OCI-LY3 (cell line): ENCODE measurements at regions not wholly inside any gene's neighbourhood (a gene's known extent, or its start where the extent isn't known, plus 50 kb on each side); places are given as distances from the start of the nearest gene placed in this dataset.

Experiments used
- H2AFZ ChIP-seq: fragments of 200-600, 300-600 bp; shearing (Covaris generic); 2 replicates; pipeline ENCODE4 v1.6.0; 2014; ENCODE audit warnings: antibody characterized with exemption, low read depth, low read length
- H3K27ac ChIP-seq: fragments of 200-600, 300-600 bp; sonication (generic); 2 replicates; pipeline ENCODE4 v1.5.1; 2014; ENCODE audit warnings: mild to moderate bottlenecking, low read length, moderate library complexity, mixed read lengths
- H3K27me3 ChIP-seq: fragments of 200-600, 300-600 bp; sonication (generic); 2 replicates; pipeline ENCODE4 v1.6.1; 2014; ENCODE audit warnings: low read depth, low read length, mixed read lengths
- H3K36me3 ChIP-seq: fragments of 200-600, 300-600 bp; sonication (generic); replicated peaks from 2 replicates; pipeline ENCODE3; 2014; ENCODE audit warnings: low read depth, low read length, mixed read lengths
- H3K4me1 ChIP-seq: fragments of 300-600, 200-600 bp; sonication (generic); 2 replicates; pipeline ENCODE4 v1.6.1; 2014; ENCODE audit warnings: low read length, mixed read lengths
- H3K4me2 ChIP-seq: fragments of 200-600, 300-600 bp; sonication (generic); 2 replicates; pipeline ENCODE4 v1.6.1; 2014; ENCODE audit warnings: low read length, mixed read lengths
- H3K4me3 ChIP-seq: fragments of 300-600, 200-600 bp; sonication (generic); 2 replicates; pipeline ENCODE4 v1.5.1; 2014; ENCODE audit warnings: antibody characterized with exemption, mild to moderate bottlenecking, low read length, moderate library complexity
- H3K79me2 ChIP-seq: fragments of 300-600, 200-600 bp; shearing (Covaris generic); 2 replicates; pipeline ENCODE4 v1.6.1; 2014; ENCODE audit warnings: mild to moderate bottlenecking, low read length, mixed read lengths
- H3K9ac ChIP-seq: fragments of 300-600, 200-600 bp; shearing (Covaris generic); 2 replicates; pipeline ENCODE4 v1.6.0; 2014; ENCODE audit warnings: mild to moderate bottlenecking, low read length, moderate library complexity
- H3K9me3 ChIP-seq: fragments of 200-600, 300-600 bp; shearing (Covaris generic); 2 replicates; pipeline ENCODE4 v1.6.1; 2014; ENCODE audit warnings: low read length, mixed read lengths; ENCODE audit not compliant: insufficient read depth
- H4K20me1 ChIP-seq: fragments of 200-600, 300-600 bp; sonication (generic); 2 replicates; pipeline ENCODE4 v1.6.1; 2016; ENCODE audit warnings: low read length, mixed read lengths; ENCODE audit not compliant: insufficient read depth
- CTCF ChIP-seq: fragments of 200-600, 300-600 bp; sonication (generic); IDR thresholded peaks from 2 replicates; pipeline ENCODE4 v1.5.1; 2014; ENCODE audit warnings: antibody characterized with exemption, low read length, low read depth
- EZH2phosphoT487 ChIP-seq: fragments of 200-600 bp; shearing (Covaris generic); IDR thresholded peaks from 2 replicates; pipeline ENCODE4 v1.6.1; 2018; ENCODE audit warnings: antibody characterized with exemption, mixed run types, low read depth

DNA sequence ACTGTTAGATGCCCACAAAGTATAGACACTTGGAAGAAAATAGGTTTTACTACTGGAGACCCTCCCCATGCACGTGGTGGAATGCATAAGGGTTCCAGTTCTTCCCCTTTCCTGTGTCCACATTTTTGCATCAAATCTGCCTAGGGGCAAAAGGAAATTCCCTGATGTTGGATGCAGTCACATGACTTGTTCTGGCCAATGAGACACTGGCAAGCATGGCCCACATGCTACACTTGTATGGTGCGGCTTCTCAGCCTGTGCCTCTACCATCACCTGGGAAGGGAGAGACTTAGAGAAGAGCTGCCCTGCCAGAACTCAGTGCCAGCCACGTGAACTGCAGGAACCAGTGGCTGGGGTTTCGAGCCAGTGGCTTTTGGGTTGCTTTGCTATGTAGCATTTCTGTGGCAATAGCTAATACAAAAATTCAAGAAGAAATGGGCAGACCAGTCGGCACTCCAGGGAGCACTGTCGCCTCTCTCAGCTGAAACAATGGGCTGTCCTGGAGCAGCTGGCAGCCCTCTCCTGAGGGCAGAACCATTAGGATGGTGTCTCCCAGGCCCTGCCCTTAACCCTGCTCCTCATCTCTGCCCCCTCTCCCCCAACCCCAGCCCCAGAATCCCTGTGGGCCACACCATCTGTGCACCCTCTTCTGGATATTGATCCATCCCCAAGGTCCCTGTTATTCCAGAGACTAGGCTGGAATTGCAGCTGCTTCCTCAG is 634.0 kb downstream of the UQCRFS1 start:
- no peaks in the 10 kb centered on the region for H3K9me3 ChIP-seq
- no peak overlapping the region for H3K9ac ChIP-seq

GRCh38 chr19:28578208-28578607 is 634.7 kb downstream of the UQCRFS1 start:
- TF ChIP-seq EZH2phosphoT487 (no peak), CTCF (no peak)
- H3K4me3 ChIP-seq = no peak overlapping the region

More for the DNA sequence above, 634.0 kb downstream of the UQCRFS1 start:
- no peak overlapping the region for H3K27ac ChIP-seq
- peaks cover 41% of the 10 kb centered on the region for H3K4me1 ChIP-seq
- H3K79me2 ChIP-seq = no peaks in the 10 kb centered on the region
- TF ChIP-seq EZH2phosphoT487 (no peak), CTCF (no peak)
- no peak overlapping the region for H2AFZ ChIP-seq
- H3K4me2 ChIP-seq = no peak overlapping the region
- H3K4me3 ChIP-seq = no peak overlapping the region
- H4K20me1 ChIP-seq = no peaks in the 10 kb centered on the region
- no peaks in the 10 kb centered on the region for H3K36me3 ChIP-seq
- no peaks in the 10 kb centered on the region for H3K27me3 ChIP-seq

GRCh38 chr19:28577666-28578065 is 635.3 kb downstream of the UQCRFS1 start:
- Histone ChIP-seq H3K4me2 (no peak overlapping the region), H2AFZ (no peak overlapping the region), H3K9me3 (no peaks in the 10 kb centered on the region), H3K79me2 (no peaks in the 10 kb centered on the region), H3K9ac (no peak overlapping the region), H3K36me3 (no peaks in the 10 kb centered on the region), H3K27ac (no peak overlapping the region), H3K4me3 (no peak overlapping the region), H4K20me1 (no peaks in the 10 kb centered on the region), H3K27me3 (no peaks in the 10 kb centered on the region), H3K4me1 (peaks cover 39% of the 10 kb centered on the region)
- TF ChIP-seq CTCF = no peak
- TF ChIP-seq EZH2phosphoT487 = no peak

More at GRCh38 chr19:28578208-28578607, 634.7 kb downstream of the UQCRFS1 start:
- Histone ChIP-seq H3K4me1 (peaks cover 41% of the 10 kb centered on the region), H2AFZ (no peak overlapping the region), H3K9me3 (no peaks in the 10 kb centered on the region), H4K20me1 (no peaks in the 10 kb centered on the region), H3K27ac (no peak overlapping the region), H3K79me2 (no peaks in the 10 kb centered on the region), H3K27me3 (no peaks in the 10 kb centered on the region), H3K9ac (no peak overlapping the region), H3K4me2 (no peak overlapping the region), H3K36me3 (no peaks in the 10 kb centered on the region)

DNA sequence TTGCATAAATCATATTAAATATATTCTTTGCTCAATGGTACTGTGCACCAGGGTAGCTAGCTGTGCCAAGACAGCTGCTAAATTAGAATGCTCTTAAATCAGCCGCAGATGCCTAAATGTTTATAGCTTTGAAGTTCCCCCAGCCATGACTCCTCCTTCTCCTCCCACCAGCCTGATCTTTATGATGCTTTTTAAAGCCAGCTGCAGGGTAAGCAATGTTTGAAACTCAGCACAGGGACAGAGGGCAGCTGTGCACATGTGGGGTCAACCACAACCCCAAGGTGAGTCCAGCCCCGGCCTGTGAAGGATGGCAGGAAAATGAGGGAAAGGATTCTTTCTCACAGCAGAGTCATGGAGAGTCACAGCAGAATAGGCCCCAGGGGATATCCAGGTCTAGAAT is 635.7 kb downstream of the UQCRFS1 start:
- Histone ChIP-seq H3K27me3 (no peaks in the 10 kb centered on the region), H3K27ac (no peak overlapping the region), H4K20me1 (no peaks in the 10 kb centered on the region), H2AFZ (no peak overlapping the region), H3K79me2 (no peaks in the 10 kb centered on the region), H3K9ac (no peak overlapping the region), H3K4me3 (no peak overlapping the region), H3K9me3 (no peaks in the 10 kb centered on the region), H3K4me1 (peaks cover 35% of the 10 kb centered on the region), H3K4me2 (no peak overlapping the region), H3K36me3 (no peaks in the 10 kb centered on the region)
- TF ChIP-seq CTCF = no peak
- TF ChIP-seq EZH2phosphoT487 = no peak
